ENCODE measurements at regions not wholly inside any gene's neighbourhood (a gene's known extent, or its start where the extent isn't known, plus 50 kb on each side); places are given as distances from the start of the nearest gene placed in this dataset.
"Not testable (repeated sequence)": the region's sequence is repeated elsewhere in the genome, so short reads cannot be mapped to it uniquely, and the experiment has no call there.

- no peak for DNase-seq
These were observed 127.6 kb upstream of the INTU start for GRCh38 chr4:127505203-127505602.

GRCh38 chr4:127506283-127506682 is 126.5 kb upstream of the INTU start:
- DNase-seq, result no peak

GRCh38 chr4:127509155-127509554 is 123.6 kb upstream of the INTU start:
- no peak for DNase-seq

GRCh38 chr4:127512672-127513071 is 120.1 kb upstream of the INTU start:
- DNase-seq, result not testable (repeated sequence)

GRCh38 chr4:127515259-127515658 is 117.5 kb upstream of the INTU start:
- DNase-seq, result not testable (repeated sequence)

- no peak for DNase-seq
These were observed 114.7 kb upstream of the INTU start for GRCh38 chr4:127518046-127518445.

- no peak for DNase-seq
These were observed 111.3 kb upstream of the INTU start for GRCh38 chr4:127521463-127521862.

- no peak for DNase-seq
These were observed 109.4 kb upstream of the INTU start for GRCh38 chr4:127523369-127523768.

- no peak for DNase-seq
These were observed 107.1 kb upstream of the INTU start for GRCh38 chr4:127525608-127526007.

GRCh38 chr4:127528302-127528701 is 104.5 kb upstream of the INTU start:
- DNase-seq, result no peak

GRCh38 chr4:127529879-127530278 is 102.9 kb upstream of the INTU start:
- not testable (repeated sequence) for DNase-seq

GRCh38 chr4:127533028-127533700 is 99.6 kb upstream of the INTU start:
- DNase-seq, result no peak

- DNase-seq, result no peak
These were observed 98.5 kb upstream of the INTU start for GRCh38 chr4:127534041-127534825.

GRCh38 chr4:127538016-127538415 is 94.7 kb upstream of the INTU start:
- DNase-seq, result no peak

- no peak for DNase-seq
These were observed 92.2 kb upstream of the INTU start for GRCh38 chr4:127540497-127541025.

GRCh38 chr4:127545271-127545670 is 87.5 kb upstream of the INTU start:
- DNase-seq, result no peak

- no peak for DNase-seq
These were observed 83.5 kb upstream of the INTU start for GRCh38 chr4:127548990-127549925.

GRCh38 chr4:127555106-127555505 is 77.7 kb upstream of the INTU start:
- no peak for DNase-seq

- DNase-seq, result no peak
These were observed 74.7 kb upstream of the INTU start for GRCh38 chr4:127558088-127558487.

GRCh38 chr4:127558489-127559407 is 74.0 kb upstream of the INTU start:
- no peak for DNase-seq

GRCh38 chr4:127559981-127560380 is 72.8 kb upstream of the INTU start:
- no peak for DNase-seq

All from occipital lobe (tissue), 1 donor.